Omental fat pad (tissue), 3 donors: ENCODE measurements at regions not wholly inside any gene's neighbourhood (a gene's known extent, or its start where the extent isn't known, plus 50 kb on each side); places are given as distances from the start of the nearest gene placed in this dataset.
"Not testable (repeated sequence)": the region's sequence is repeated elsewhere in the genome, so short reads cannot be mapped to it uniquely, and the experiment has no call there.

Experiments used
- ATAC-seq: fragments of 150-250 bp; one replicate; pipeline ENCODE4 v1.9.1; 2016; ENCODE audit warnings: mild to moderate bottlenecking, moderate library complexity; ENCODE audit not compliant: low FRiP score
- DNase-seq: peaks from one replicate; pipeline ENCODE4 v3.0.0-alpha.2; 2019; ENCODE audit warnings: low spot score
- CTCF ChIP-seq, 3 donors: fragments of 450-650 bp; IDR thresholded peaks; one replicate each; pipeline ENCODE4 v1.5.1; 2016 to 2017; ENCODE audit warnings: antibody characterized with exemption in 3 of 3, mild to moderate bottlenecking in 3 of 3, moderate library complexity in 2 of 3

GRCh38 chr4:79666112-79666511 is 258.1 kb upstream of the GK2 start:
- TF ChIP-seq CTCF (IDR thresholded peaks at IDR 0.05), result no peak
- ATAC-seq (no peak), DNase-seq (no peak)

- no peak for TF ChIP-seq CTCF (IDR thresholded peaks at IDR 0.05)
- ATAC-seq (no peak), DNase-seq (no peak)
These were observed 255.8 kb upstream of the GK2 start for GRCh38 chr4:79663865-79664264.

GRCh38 chr4:79663141-79663540 is 255.1 kb upstream of the GK2 start:
- ATAC-seq, result no peak
- no peak for TF ChIP-seq CTCF (IDR thresholded peaks at IDR 0.05)
- no peak for DNase-seq

- no peak for ATAC-seq
- TF ChIP-seq CTCF (IDR thresholded peaks at IDR 0.05), result no peak
- no peak for DNase-seq
These were observed 254.6 kb upstream of the GK2 start for GRCh38 chr4:79662651-79663050.

- no peak for DNase-seq
- no peak for ATAC-seq
- no peak for TF ChIP-seq CTCF (IDR thresholded peaks at IDR 0.05)
These were observed 253.2 kb upstream of the GK2 start for GRCh38 chr4:79661196-79661595.

- ATAC-seq, result not testable (repeated sequence)
These were observed 251.4 kb upstream of the GK2 start for GRCh38 chr4:79659308-79659870.

GRCh38 chr4:79657379-79657778 is 249.4 kb upstream of the GK2 start:
- DNase-seq (no peak), ATAC-seq (no peak)
- no peak for TF ChIP-seq CTCF (IDR thresholded peaks at IDR 0.05)

More at GRCh38 chr4:79659308-79659870, 251.4 kb upstream of the GK2 start:
- DNase-seq, result not testable (repeated sequence)

- TF ChIP-seq CTCF (IDR thresholded peaks at IDR 0.05), result no peak
- no peak for DNase-seq
- no peak for ATAC-seq
These were observed 245.8 kb upstream of the GK2 start for GRCh38 chr4:79653871-79654270.
